Stimulated activated CD4-positive, alpha-beta T cell treated with anti-CD3 and anti-CD28 coated beads, Interleukin-2, amount 100 ng/mL, for 4 hours (primary cell): ENCODE measurements at regions not wholly inside any gene's neighbourhood (a gene's known extent, or its start where the extent isn't known, plus 50 kb on each side); places are given as distances from the start of the nearest gene placed in this dataset.
"Not testable (repeated sequence)": the region's sequence is repeated elsewhere in the genome, so short reads cannot be mapped to it uniquely, and the experiment has no call there.

ENCODE experiments used
- DNase-seq: peaks from one replicate; pipeline ENCODE4 v3.0.0-alpha.2; 2020; ENCODE audit warnings: low read depth

DNA sequence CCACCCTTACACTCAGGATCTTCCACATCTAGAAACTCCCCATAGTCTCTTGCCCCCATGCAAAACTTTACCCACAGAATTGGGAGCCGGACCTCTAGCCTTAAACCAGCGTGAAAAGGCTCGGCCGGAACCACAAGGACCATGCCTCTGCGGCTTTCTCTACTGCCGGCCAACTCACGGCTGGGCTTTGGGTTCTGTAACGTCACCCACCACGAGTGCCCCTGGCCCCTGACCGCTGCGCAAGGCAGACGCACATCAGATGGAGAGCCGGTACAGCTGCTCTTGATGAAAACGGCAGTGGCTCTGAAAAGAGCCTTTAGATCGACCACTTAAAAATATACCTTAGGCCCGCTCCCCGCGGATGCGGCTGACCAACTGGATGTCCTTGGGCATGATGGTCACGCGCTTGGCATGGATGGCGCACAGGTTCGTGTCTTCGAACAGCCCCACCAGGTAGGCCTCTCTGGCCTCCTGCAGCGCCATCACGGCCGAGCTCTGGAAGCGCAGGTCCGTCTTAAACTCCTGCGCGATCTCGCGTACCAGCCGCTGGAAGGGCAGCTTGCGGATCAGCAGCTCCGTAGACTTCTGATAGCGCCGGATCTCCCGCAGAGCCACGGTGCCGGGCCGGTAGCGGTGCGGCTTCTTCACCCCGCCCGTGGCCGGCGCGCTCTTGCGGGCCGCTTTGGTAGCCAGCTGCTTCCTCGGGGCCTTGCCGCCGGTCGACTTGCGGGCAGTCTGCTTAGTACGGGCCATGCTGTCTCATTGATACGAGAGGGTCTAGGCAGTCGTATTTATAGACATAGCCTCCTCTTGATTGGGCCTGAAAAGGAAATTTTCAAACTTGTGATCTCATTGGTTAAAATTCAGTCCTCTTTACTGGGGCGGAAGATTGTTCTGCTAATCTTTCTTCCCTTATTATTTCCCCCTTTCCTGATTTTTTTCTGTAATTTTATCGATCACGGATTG, 66.3 kb downstream of the FAM72C start:
- not testable (repeated sequence) for DNase-seq

- DNase-seq, result not testable (repeated sequence)
Observed at GRCh38 chr1:143904622-143904979, 67.2 kb downstream of the FAM72C start.

GRCh38 chr1:143903899-143904621, 67.7 kb downstream of the FAM72C start:
- DNase-seq, result not testable (repeated sequence)

DNA sequence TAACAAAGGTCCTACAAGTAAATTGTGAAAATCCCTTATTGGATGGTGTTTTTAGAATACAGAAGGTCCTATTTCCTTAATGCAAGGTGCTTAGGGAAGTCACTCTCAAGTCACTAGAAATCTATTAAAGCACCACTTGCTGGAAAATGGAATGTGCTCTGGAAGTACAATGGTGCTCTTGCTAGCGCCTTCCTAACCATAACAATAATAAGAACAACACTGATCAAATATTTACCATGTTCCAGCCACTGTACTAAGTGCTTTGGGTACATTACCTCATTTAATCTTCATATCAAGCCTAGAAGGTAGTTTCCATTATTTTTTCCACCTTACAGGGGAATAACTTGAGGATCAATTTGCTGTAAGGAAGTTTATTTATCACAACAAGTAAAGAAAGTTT, 75.4 kb downstream of the FAM72C start:
- DNase-seq, result not testable (repeated sequence)

DNA sequence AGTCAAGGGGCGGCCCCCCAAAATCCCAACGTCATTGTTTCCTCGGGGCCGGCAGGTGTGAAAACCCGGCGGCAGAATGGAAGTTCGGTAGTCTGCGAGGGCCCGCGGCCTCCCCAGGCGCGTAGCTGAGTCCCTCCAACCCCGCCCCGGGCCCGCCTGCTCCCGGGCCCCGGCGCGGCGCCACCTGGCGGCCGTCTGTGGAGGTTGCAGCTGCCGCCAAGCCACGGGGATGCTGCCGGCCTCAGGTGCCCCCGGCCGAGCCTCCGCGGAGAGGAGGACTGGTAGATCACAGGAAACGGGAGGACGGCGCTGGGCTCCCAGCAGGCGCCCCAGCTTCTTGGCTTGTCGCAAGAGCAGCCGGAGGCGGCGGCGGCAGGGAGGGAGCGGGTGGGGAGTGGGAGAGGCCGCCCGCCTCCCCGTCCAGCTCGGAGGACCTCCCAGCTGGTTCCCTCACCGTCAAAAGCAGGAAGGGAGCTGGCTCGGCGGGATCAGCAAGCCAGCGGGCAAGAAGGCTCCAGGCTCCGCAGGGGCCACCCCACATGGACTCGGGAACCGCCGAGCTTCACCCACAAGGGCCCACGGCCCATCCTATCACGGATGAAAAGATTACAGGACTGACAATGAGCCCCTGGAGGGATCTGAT, 86.7 kb downstream of the FAM72C start:
- DNase-seq, result peak; percentile 51

DNA sequence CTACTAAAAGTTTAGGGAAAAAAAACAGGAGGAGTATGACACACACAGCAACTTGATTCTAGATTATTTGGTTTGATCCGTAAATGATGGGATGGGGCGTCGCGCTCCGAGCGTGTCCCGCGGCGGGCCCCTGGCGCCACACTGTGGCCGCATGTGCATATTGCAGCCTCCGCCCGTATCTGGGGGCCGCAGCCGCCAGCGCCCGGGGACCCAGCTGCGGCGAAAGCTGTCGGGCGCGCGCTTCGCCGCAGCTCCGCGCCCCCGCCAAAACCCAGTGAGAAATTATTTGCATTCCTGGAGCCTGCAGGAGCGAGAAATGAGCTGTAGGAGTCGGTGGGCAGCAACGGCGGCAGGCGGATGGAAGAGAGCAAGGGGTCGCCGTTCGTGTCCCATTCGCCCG, 87.3 kb downstream of the FAM72C start:
- DNase-seq, result peak; percentile 24

DNA sequence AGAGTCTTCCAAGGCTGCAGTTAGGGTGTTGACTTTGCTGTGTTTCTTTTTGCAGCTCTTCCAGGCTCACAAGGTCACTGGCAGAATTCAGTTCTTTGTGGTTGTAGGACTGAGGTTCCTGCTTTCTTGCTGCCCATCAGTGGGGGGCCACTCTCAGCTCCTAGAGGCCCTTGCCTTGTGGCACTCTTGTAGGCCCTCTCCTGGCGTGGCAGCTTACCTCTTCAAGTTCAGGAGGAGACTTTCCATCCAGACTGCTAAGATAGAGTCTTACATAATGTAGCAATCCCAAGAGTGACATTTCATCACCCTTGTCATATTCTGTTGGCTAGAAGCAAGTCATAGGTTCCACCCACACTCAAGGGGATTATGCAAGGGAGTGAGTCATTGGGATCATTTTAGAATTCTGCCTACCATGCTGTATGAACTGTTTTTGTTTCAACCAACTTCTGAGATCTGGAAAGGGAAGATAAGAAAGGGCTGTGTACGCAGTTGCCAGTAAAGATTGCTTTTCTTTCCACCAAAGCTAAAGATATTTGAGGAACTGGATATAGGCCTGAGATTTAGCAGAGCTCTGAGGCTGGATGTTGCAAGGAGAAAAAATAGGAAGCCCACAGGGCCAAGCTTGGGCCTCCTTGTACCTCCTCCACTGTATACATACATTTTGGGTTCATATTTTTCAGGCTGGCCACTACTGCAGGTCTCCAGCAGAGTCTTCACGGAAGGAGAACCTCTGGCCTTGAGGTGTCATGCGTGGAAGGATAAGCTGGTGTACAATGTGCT, 91.8 kb downstream of the FAM72C start:
- DNase-seq, result not testable (repeated sequence)

DNA sequence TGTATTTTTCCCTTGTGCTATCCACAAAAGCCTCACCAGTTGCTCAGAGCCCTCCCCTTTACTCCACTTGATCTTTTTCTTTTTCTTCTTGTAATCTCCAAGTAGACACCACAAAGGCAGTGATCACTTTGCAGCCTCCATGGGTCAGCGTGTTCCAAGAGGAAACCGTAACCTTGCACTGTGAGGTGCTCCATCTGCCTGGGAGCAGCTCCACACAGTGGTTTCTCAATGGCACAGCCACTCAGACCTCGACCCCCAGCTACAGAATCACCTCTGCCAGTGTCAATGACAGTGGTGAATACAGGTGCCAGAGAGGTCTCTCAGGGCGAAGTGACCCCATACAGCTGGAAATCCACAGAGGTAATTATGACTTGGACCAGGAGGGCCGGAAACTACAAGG, 95.8 kb downstream of the FAM72C start:
- DNase-seq, result not testable (repeated sequence)

DNA sequence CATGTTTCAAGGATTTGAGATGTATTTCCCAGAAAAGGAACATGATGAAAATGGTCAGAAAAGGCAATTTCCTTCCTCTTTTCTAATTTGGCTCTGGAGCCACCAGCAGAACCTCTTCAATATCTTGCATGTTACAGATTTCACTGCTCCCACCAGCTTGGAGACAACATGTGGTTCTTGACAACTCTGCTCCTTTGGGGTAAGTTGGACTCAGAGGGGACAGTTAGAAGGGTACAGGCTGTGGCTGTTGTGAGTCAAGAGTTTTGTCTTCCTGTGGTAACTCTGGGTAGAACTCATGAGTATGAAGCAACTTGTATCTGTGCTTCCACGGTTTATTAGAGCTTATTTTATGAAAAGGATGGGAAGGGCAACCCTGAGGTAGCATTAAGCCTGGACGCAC, 97.2 kb downstream of the FAM72C start:
- DNase-seq, result not testable (repeated sequence)

GRCh38 chr1:143873650-143874049, 98.1 kb downstream of the FAM72C start:
- not testable (repeated sequence) for DNase-seq

GRCh38 chr1:143870388-143870787, 101.4 kb downstream of the FAM72C start:
- not testable (repeated sequence) for DNase-seq

DNA sequence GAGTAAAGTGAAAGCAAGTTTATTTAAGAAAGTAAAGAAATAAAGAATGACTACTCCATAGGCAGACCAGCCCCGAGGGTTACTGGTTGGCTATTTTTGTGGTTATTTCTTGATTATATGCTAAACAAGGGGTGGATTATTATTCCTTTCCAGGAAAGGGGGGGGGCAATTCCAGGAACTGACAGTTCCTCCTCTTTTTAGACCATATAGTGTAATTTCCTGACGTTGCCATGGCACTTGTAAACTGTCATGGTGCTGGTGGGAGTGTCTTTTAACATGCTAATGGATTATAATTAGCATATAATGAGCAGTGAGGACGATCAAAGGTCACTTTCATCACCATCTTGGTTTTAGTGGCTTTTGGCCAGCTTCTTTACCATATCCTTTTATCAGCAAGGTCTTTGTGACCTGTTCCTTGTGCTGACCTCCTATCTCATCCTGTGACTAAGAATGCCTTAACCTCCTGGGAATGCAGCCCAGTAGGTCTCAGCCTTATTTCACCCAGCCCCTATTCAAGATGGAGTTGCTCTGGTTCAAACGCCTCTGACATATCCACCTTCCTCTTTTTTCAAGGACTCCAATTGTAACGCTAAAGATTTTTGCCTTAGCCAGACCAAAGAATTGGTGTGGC, 104.1 kb downstream of the FAM72C start:
- DNase-seq, result not testable (repeated sequence)

DNA sequence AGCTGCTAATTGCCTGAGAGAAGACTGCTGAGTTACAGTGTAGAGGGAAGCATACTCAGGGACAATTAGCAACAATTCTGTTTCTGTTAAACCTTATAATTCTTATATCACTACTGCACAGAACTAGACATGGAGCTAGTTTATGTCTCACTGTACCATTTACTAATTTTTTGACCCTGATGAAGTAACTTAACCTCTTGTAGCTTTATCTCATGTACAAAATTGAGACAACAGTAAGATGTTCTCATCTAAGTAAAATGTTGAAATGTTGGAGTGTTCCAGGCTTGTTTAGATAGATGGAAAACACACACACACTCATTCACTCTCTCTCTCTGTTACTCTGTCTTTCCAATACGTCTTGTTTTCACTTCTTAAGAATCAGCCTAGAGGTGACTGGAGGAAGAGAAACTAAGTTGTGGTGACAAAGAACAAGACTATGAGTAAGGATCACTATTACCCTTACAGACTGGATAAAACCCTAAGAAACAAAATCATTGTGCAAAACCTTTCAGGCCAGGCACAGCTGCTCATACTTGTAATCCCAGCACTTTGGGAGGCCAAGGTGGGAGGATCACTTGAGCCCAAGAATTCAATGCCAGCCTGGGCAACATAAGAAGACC, 107.8 kb downstream of the FAM72C start:
- DNase-seq, result not testable (repeated sequence)

DNA sequence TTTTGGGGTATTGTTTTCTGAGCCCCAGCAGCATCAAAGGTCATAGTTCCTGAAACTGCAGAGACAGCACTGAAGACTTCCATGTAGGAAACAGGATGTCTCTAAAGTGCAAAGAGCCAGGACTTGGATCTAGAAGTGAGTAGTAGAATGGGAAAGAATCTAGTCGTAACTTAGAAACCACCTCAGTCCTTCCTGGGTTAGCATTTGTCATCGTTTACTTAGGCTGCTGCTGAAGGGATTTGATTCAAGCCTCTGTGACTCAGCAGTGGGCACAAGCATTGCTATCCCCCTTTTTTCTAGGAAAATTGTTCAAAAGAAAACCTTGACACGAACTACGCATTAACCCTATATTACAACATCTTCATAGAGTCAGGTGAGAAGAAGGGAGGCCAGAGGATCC, 109.1 kb downstream of the FAM72C start:
- DNase-seq, result not testable (repeated sequence)

GRCh38 chr1:143861306-143861705, 110.5 kb downstream of the FAM72C start:
- DNase-seq, result not testable (repeated sequence)

DNA sequence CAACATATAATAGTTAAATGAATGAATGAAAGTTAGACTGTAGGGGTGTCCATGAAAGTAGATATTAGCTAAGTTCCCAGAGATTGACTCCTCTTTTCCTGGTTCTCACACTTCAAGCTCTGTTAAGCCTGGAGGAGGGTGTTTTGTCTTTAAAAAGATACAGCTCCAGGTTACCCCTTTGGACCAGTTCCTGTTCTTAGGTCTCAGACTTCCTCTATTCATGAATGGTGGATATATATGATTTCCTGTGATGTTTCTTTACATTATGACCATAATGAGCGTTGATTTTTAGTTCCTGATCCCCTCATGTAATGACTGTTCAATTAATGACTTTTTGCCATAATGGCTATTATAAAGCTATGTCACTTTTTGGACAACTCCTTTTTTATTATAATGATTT, 115.9 kb downstream of the FAM72C start:
- DNase-seq, result not testable (repeated sequence)

- DNase-seq, result not testable (repeated sequence)
Observed at GRCh38 chr1:143854069-143854468, 117.7 kb downstream of the FAM72C start.

GRCh38 chr1:143850637-143851036, 121.1 kb downstream of the FAM72C start:
- DNase-seq, result not testable (repeated sequence)

DNA sequence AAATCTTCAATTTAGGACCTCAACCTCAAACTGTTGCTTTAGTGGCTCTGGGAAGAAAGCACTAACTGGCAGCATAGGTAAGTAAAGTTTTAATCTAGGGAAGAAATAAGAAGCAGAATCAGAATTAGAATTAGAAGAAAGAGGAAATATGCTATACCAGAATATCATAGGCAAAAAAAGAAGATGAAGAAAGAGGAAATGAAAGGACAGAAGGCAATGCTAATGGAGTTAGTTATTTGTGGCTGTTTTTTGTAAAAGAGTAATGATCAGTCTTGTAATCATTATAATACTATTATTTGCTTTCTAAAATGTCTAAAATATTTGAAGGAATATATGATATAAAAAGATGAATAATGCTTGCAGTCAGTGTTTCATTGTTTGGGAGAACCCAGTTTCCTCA, 122.9 kb downstream of the FAM72C start:
- DNase-seq, result not testable (repeated sequence)

GRCh38 chr1:143845193-143845592, 126.6 kb downstream of the FAM72C start:
- DNase-seq, result not testable (repeated sequence)

- not testable (repeated sequence) for DNase-seq
Observed at GRCh38 chr1:143842058-143842457, 129.7 kb downstream of the FAM72C start.
